Inflammatory macrophage (primary cell): ENCODE measurements at regions not wholly inside any gene's neighbourhood (a gene's known extent, or its start where the extent isn't known, plus 50 kb on each side); places are given as distances from the start of the nearest gene placed in this dataset.
"Not testable (repeated sequence)": the region's sequence is repeated elsewhere in the genome, so short reads cannot be mapped to it uniquely, and the experiment has no call there.

ENCODE experiments used
- DNase-seq, 2 donors: peaks; one replicate each; pipeline ENCODE4 v3.0.0-alpha.2; 2020 to 2022

GRCh38 chr4:132707955-132708354 lies 441.1 kb upstream of the PCDH10 start:
- DNase-seq = no peak

- DNase-seq = no peak
These were observed 440.0 kb upstream of the PCDH10 start for GRCh38 chr4:132709056-132709455.

GRCh38 chr4:132710971-132711370 lies 438.1 kb upstream of the PCDH10 start:
- DNase-seq = no peak

GRCh38 chr4:132737344-132737743 lies 411.8 kb upstream of the PCDH10 start:
- DNase-seq = no peak

- no peak for DNase-seq
These were observed 389.8 kb upstream of the PCDH10 start for GRCh38 chr4:132759199-132759780.

- no peak for DNase-seq
These were observed 385.6 kb upstream of the PCDH10 start for GRCh38 chr4:132763465-132763864.

GRCh38 chr4:132767901-132768300 lies 381.2 kb upstream of the PCDH10 start:
- no peak for DNase-seq

- DNase-seq = no peak
These were observed 378.3 kb upstream of the PCDH10 start for GRCh38 chr4:132770776-132771175.

GRCh38 chr4:132792310-132792709 lies 356.8 kb upstream of the PCDH10 start:
- no peak for DNase-seq

GRCh38 chr4:132797856-132798255 lies 351.2 kb upstream of the PCDH10 start:
- DNase-seq = no peak

GRCh38 chr4:132809298-132810032 lies 339.6 kb upstream of the PCDH10 start:
- no peak for DNase-seq

GRCh38 chr4:132813061-132813460 lies 336.0 kb upstream of the PCDH10 start:
- DNase-seq = not testable (repeated sequence)

- no peak for DNase-seq
These were observed 331.0 kb upstream of the PCDH10 start for GRCh38 chr4:132818091-132818490.

GRCh38 chr4:132823419-132823818 lies 325.7 kb upstream of the PCDH10 start:
- DNase-seq = no peak

GRCh38 chr4:132824761-132825160 lies 324.3 kb upstream of the PCDH10 start:
- DNase-seq = no peak

GRCh38 chr4:132827522-132827921 lies 321.6 kb upstream of the PCDH10 start:
- no peak for DNase-seq

- DNase-seq = no peak
These were observed 310.9 kb upstream of the PCDH10 start for GRCh38 chr4:132838244-132838643.

GRCh38 chr4:132839070-132839469 lies 310.0 kb upstream of the PCDH10 start:
- no peak for DNase-seq

- no peak for DNase-seq
These were observed 289.2 kb upstream of the PCDH10 start for GRCh38 chr4:132859929-132860328.

- no peak for DNase-seq
These were observed 288.1 kb upstream of the PCDH10 start for GRCh38 chr4:132860976-132861375.

- no peak for DNase-seq
These were observed 285.5 kb upstream of the PCDH10 start for GRCh38 chr4:132863619-132864018.

GRCh38 chr4:132865458-132865857 lies 283.6 kb upstream of the PCDH10 start:
- no peak for DNase-seq

- no peak for DNase-seq
These were observed 283.2 kb upstream of the PCDH10 start for GRCh38 chr4:132865922-132866321.

GRCh38 chr4:132866616-132867015 lies 282.5 kb upstream of the PCDH10 start:
- DNase-seq = no peak

- no peak for DNase-seq
These were observed 255.3 kb upstream of the PCDH10 start for GRCh38 chr4:132893787-132894186.
